Epithelial cell of esophagus (primary cell): ENCODE measurements at regions not wholly inside any gene's neighbourhood (a gene's known extent, or its start where the extent isn't known, plus 50 kb on each side); places are given as distances from the start of the nearest gene placed in this dataset.

Source experiments
- DNase-seq: peaks from one replicate; pipeline ENCODE4 v3.0.0; 2010; ENCODE audit warnings: low read depth
- H3K4me3 ChIP-seq: 2 replicates; pipeline ENCODE4 v1.5.1; 2011; ENCODE audit warnings: mild to moderate bottlenecking, low read length, control low read depth
- CTCF ChIP-seq: IDR thresholded peaks from 2 replicates; pipeline ENCODE4 v1.5.1; 2011; ENCODE audit warnings: low read depth, mild to moderate bottlenecking, low read length, control low read depth, inconsistent platforms; ENCODE audit not compliant: insufficient read depth; ENCODE audit errors: missing control alignments

- TF ChIP-seq CTCF = no peak
Measured at GRCh38 chr6:37100745-37101144, 69.2 kb upstream of the PIM1 start.

GRCh38 chr6:37101991-37102298, 68.0 kb upstream of the PIM1 start:
- no peak for DNase-seq
- H3K4me3 ChIP-seq = no peak overlapping the region
- TF ChIP-seq CTCF = no peak

More at GRCh38 chr6:37100745-37101144, 69.2 kb upstream of the PIM1 start:
- no peak for DNase-seq
- H3K4me3 ChIP-seq = no peak overlapping the region

DNA sequence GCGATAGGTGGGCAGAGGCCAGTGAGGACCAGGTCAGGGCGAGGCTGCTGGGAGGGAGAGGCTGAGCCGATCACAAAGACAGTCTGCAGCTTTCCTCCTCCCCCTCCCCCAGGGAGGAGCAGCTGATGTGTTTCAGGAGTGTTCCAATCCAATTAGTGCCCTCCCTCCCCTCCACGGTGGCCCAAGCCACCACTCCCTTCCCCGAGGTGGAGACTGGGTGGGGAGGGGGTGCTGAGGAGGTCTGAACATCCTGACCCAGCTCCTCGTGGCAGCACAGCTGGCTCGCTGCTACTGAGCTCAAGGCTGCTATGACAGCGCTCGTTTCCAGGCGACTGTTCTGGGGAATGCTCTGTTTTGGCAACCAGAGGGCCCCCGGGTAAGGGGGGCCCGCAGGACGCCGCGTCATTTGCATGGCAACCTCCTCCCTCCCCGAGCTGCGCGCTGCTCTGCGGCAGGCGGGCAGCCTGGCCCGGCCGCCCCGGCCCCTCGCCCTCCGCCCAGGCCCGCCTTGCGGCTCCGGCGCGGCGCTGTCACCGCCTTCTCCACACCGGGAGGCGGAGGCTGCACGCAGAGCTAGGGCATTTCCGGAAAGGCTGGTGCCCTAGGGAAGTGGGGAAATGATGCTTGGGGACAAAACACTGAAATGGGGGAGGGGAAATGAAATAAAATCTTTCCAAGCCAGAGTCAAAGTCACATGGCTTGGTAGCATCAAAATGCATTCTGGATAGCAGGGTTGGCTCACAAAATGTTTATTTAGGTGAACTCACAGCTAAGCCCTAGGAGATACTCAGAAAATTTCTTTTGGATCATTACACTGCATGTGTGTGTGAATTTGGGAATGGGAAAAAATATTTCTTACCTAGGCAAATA, 67.4 kb upstream of the PIM1 start:
- DNase-seq = peak; percentile 66
- H3K4me3 ChIP-seq = peak overlapping the region; percentile 27
- TF ChIP-seq CTCF = no peak

DNA sequence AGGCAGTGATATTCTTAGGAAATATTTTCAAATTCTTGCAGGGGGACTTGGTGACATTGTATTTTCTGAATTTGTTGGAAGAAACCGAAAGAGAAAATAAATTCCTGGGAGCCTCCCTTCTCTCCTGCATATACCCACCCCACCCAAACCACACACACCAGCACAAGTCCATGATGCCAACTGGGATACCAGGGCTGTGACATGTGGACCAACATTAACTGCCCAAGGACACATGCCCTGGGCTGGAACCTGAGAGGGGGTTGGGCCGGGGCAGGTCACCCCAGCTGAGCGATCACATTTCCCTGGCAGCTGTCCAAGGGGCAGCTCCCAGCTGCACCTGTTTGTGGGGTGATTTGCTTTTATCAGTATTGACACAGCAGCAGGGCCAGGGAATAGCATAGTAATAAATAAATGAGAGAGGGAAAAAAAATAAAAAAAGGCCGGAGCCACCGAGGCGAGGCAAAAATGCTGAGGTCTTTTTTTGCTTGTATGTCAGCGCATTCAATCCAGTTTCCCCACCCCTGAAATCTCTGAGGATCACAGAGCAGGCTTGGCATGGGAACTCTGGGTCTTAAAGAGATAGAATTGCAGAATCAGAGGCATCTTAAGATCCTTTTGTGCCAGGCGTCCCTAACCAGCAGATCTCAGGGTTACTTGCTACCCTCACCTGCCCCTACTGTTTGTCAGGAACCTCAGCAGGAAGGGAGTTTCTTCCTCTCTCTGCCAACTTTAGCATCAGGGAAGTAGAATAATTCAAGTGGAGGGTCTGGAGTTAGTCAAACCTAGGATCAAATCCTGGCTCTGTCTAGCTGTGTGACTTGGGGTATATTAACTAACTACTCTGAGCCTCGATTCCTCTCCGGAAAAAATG, 66.5 kb upstream of the PIM1 start:
- TF ChIP-seq CTCF = no peak
- H3K4me3 ChIP-seq = peak overlapping the region; percentile 25
- DNase-seq = peak; percentile 33

- no peak for DNase-seq
- H3K4me3 ChIP-seq = no peak overlapping the region
- TF ChIP-seq CTCF = no peak
Measured at GRCh38 chr6:37104824-37105147, 65.2 kb upstream of the PIM1 start.

GRCh38 chr6:37105148-37106050, 64.6 kb upstream of the PIM1 start:
- H3K4me3 ChIP-seq = no peak overlapping the region
- TF ChIP-seq CTCF = no peak
- DNase-seq = no peak
